HCT116 (cell line): ENCODE measurements at regions not wholly inside any gene's neighbourhood (a gene's known extent, or its start where the extent isn't known, plus 50 kb on each side); places are given as distances from the start of the nearest gene placed in this dataset.

Experiments used
- ATAC-seq: fragments of 200-7000 bp; cut with Tn5 transposase; 2 replicates; pipeline ENCODE4 v1.9.1; 2020; ENCODE audit warnings: mild to moderate bottlenecking, moderate library complexity
- BruUV-seq: library from RNA; stranded (reverse); fragments of 400-500 nt; replicated peaks from 2 replicates; lab custom pipeline; 2021; lab: Mats Ljungman, UMichigan
- CTCF ChIA-PET: fragments of 300-600 bp; sonication (Branson Sonifier 250); formaldehyde crosslinking; loops from one replicate; lab custom pipeline; 2021; ENCODE audit warnings: antibody characterized with exemption; lab: Charles Lee
- POLR2A ChIA-PET: fragments of 300-600, 350-600 bp; sonication (Branson Sonifier 250); formaldehyde crosslinking; loops from one replicate; lab custom pipeline; 2021; ENCODE audit warnings: antibody characterized with exemption; lab: Charles Lee
- RAD21 ChIA-PET, 2 experiments: fragments of 300-600 bp; sonication (Branson Sonifier 250); formaldehyde crosslinking; loops; one replicate each; lab custom pipeline; 2023; ENCODE audit warnings: low total read pairs in 2 of 2; ENCODE audit not compliant: uncharacterized antibody in 2 of 2, unreplicated experiment in 2 of 2, low non-redundant PET in 1 of 2; lab: Charles Lee
- DNase-seq: peaks from one replicate; pipeline ENCODE4 v3.0.0-alpha.2; 2010; ENCODE audit warnings: low read depth, low spot score
- H2AFZ ChIP-seq: fragments of 200-600 bp; shearing (Covaris generic), sonication (generic); 2 replicates; pipeline ENCODE4 v1.6.1; 2017; ENCODE audit warnings: low read depth, mixed run types, mixed read lengths, antibody characterized with exemption, low read length; ENCODE audit not compliant: poor library complexity, severe bottlenecking
- H3K27ac ChIP-seq: 2 replicates; pipeline ENCODE4 v1.5.1; 2012; ENCODE audit warnings: low read depth, low read length
- H3K27me3 ChIP-seq: fragments of 200-600 bp; sonication (generic); 2 replicates; pipeline ENCODE4 v1.6.1; 2016; ENCODE audit warnings: mixed run types, low read length, mixed read lengths; ENCODE audit not compliant: insufficient read depth
- H3K36me3 ChIP-seq, 2 experiments: fragments of 200-500 bp in 1 of 2; fragments of 200-600 bp in 1 of 2; sonication (Bioruptor generic) in 1 of 2; sonication (generic) in 1 of 2; 2 replicates each; pipeline versions ENCODE4 v1.5.1 to v1.6.1; 2014 to 2016; ENCODE audit warnings: low read length in 2 of 2, inconsistent platforms in 1 of 2, mixed read lengths in 1 of 2, mixed run types in 1 of 2; ENCODE audit not compliant: insufficient read depth in 2 of 2, control insufficient read depth in 1 of 2
- H3K4me1 ChIP-seq, 2 experiments: fragments of 200-600 bp in 1 of 2; sonication (generic) in 1 of 2; 2 replicates each; pipeline versions ENCODE4 v1.5.1 to v1.6.1; 2012 to 2017; ENCODE audit warnings: low read length in 2 of 2, inconsistent platforms in 1 of 2, mild to moderate bottlenecking in 1 of 2, mixed read lengths in 1 of 2, mixed run types in 1 of 2, moderate library complexity in 1 of 2; ENCODE audit not compliant: insufficient read depth in 2 of 2, control insufficient read depth in 1 of 2
- H3K4me2 ChIP-seq: fragments of 200-600 bp; sonication (generic); 2 replicates; pipeline ENCODE4 v1.6.1; 2017; ENCODE audit warnings: mixed run types, low read length, mixed read lengths
- H3K4me3 ChIP-seq, 2 experiments: fragments of 200-600 bp in 1 of 2; sonication (generic) in 1 of 2; replicated peaks in 1 of 2; 2 replicates each; pipeline ENCODE4 v1.5.1; 2011 to 2016; ENCODE audit warnings: low read length in 2 of 2, control low read depth in 1 of 2, low read depth in 1 of 2, mild to moderate bottlenecking in 1 of 2, mixed read lengths in 1 of 2, mixed run types in 1 of 2
- H3K79me2 ChIP-seq: fragments of 200-600 bp; sonication (generic); 2 replicates; pipeline ENCODE4 v1.6.1; 2017; ENCODE audit warnings: mild to moderate bottlenecking, mixed run types, low read length, moderate library complexity, mixed read lengths; ENCODE audit not compliant: insufficient read depth
- H3K9ac ChIP-seq: fragments of 200-600 bp; sonication (generic); 2 replicates; pipeline ENCODE4 v1.6.1; 2016; ENCODE audit warnings: low read length, mixed read lengths
- H3K9me2 ChIP-seq: fragments of 200-600 bp; sonication (generic), shearing (Covaris generic); 2 replicates; pipeline ENCODE4 v1.6.1; 2017; ENCODE audit warnings: mixed run types, mild to moderate bottlenecking, moderate library complexity; ENCODE audit not compliant: insufficient read depth
- H3K9me3 ChIP-seq, 2 experiments: fragments of 200-500 bp in 1 of 2; fragments of 200-600 bp in 1 of 2; sonication (Bioruptor generic) in 1 of 2; sonication (generic) in 1 of 2; 2 replicates each; pipeline ENCODE4 v1.6.1; 2014 to 2017; ENCODE audit warnings: low read length in 2 of 2, mixed read lengths in 2 of 2, inconsistent platforms in 1 of 2, low read depth in 1 of 2, mild to moderate bottlenecking in 1 of 2, mixed run types in 1 of 2, moderate library complexity in 1 of 2; ENCODE audit not compliant: control insufficient read depth in 1 of 2, insufficient read depth in 1 of 2
- H4K20me1 ChIP-seq: fragments of 200-600 bp; sonication (generic), shearing (Covaris generic); 2 replicates; pipeline ENCODE4 v1.6.1; 2017; ENCODE audit warnings: mixed run types, mild to moderate bottlenecking, moderate library complexity; ENCODE audit not compliant: insufficient read depth
- ATF3 ChIP-seq: IDR thresholded peaks from 2 replicates; pipeline ENCODE4 v1.6.1; 2012
- CEBPB ChIP-seq: IDR thresholded peaks from 2 replicates; pipeline ENCODE4 v1.6.1; 2012; ENCODE audit warnings: low read depth
- EGR1 ChIP-seq: IDR thresholded peaks from 2 replicates; pipeline ENCODE4 v1.6.1; 2012; ENCODE audit warnings: low read depth
- ELF1 ChIP-seq: IDR thresholded peaks from 2 replicates; pipeline ENCODE4 v1.6.1; 2012; ENCODE audit warnings: low read depth, borderline replicate concordance
- EZH2 ChIP-seq: fragments of 200-600 bp; sonication (generic); IDR thresholded peaks from 2 replicates; pipeline ENCODE4 v1.6.1; 2017; ENCODE audit warnings: antibody characterized with exemption, mixed run types
- JUND ChIP-seq: IDR thresholded peaks from 2 replicates; pipeline ENCODE4 v1.6.1; 2012
- POLR2A ChIP-seq: IDR thresholded peaks from 2 replicates; pipeline ENCODE4 v1.7.0; 2011; ENCODE audit warnings: borderline replicate concordance; ENCODE audit not compliant: insufficient read depth, insufficient read length; ENCODE audit errors: extremely low read depth
- RAD21 ChIP-seq: IDR thresholded peaks from 2 replicates; pipeline ENCODE4 v1.6.1; 2012; ENCODE audit warnings: low read depth, mild to moderate bottlenecking
- REST ChIP-seq: IDR thresholded peaks from 2 replicates; pipeline ENCODE4 v1.6.1; 2012; ENCODE audit warnings: low read depth
- SRF ChIP-seq: IDR thresholded peaks from 2 replicates; pipeline ENCODE4 v1.6.1; 2012; ENCODE audit warnings: low read depth
- YY1 ChIP-seq: IDR thresholded peaks from 2 replicates; pipeline ENCODE4 v1.6.1; 2011; ENCODE audit warnings: low read length, low read depth, moderate library complexity, mild to moderate bottlenecking; ENCODE audit not compliant: insufficient replicate concordance; ENCODE audit errors: extremely low read depth
- ZBTB33 ChIP-seq: IDR thresholded peaks from 2 replicates; pipeline ENCODE4 v1.6.1; 2011; ENCODE audit warnings: mild to moderate bottlenecking, low read length, moderate library complexity; ENCODE audit not compliant: insufficient replicate concordance; ENCODE audit errors: extremely low read depth
- ZFX ChIP-seq: fragments of 450-650 bp; IDR thresholded peaks from 2 replicates; pipeline ENCODE4 v1.6.1; 2017
- intact Hi-C: fragments of 100-400 bp; cut with micrococcal nuclease; formaldehyde crosslinking; loops from 2 replicates; pipeline ENCODE4 v1.10.0; 2022

GRCh38 chr4:17230727-17231126 is 281.2 kb downstream of the QDPR start:
- BruUV-seq = no TSS peak
- no peaks in the 10 kb centered on the region for H3K9me3 ChIP-seq
- ChIA-PET CTCF (interaction anchor here (1.0 kb wide), 1 partner anchor 58 kb away, joined by 3 read pairs; no protein-coding TSS in a partner anchor), POLR2A (no interaction called here), RAD21 (no interaction called here)
- TF ChIP-seq EZH2 = no peak
- TF ChIP-seq EGR1 = no peak
- TF ChIP-seq ELF1 = no peak
- TF ChIP-seq ATF3 = no peak
- no peak for TF ChIP-seq ZBTB33
- no peak for TF ChIP-seq YY1
- TF ChIP-seq RAD21 = no peak
- no peak for TF ChIP-seq ZFX
- TF ChIP-seq JUND = no peak
- TF ChIP-seq CEBPB = no peak
- no peak for TF ChIP-seq POLR2A
- TF ChIP-seq SRF = no peak
- no peak for TF ChIP-seq REST
- no peaks in the 10 kb centered on the region for H3K9me2 ChIP-seq
- intact Hi-C loops = no loop called here
- no peak overlapping the region for H3K27ac ChIP-seq
- no peaks in the 10 kb centered on the region for H3K36me3 ChIP-seq
- H2AFZ ChIP-seq = no peak overlapping the region
- no peak for ATAC-seq
- no peak overlapping the region for H3K4me2 ChIP-seq
- H3K79me2 ChIP-seq = no peaks in the 10 kb centered on the region
- no peak overlapping the region for H3K9ac ChIP-seq
- peaks cover 0 to 7% of the 10 kb centered on the region in 2 experiments; a peak in 1 of 4 replicates for H3K4me1 ChIP-seq
- H3K4me3 ChIP-seq = no peak overlapping the region
- no peaks in the 10 kb centered on the region; the same call in 1 of the 2 replicates for H4K20me1 ChIP-seq
- H3K27me3 ChIP-seq = no peaks in the 10 kb centered on the region; the same call in 1 of the 2 replicates
- DNase-seq = no peak
